ENCODE measurements at regions not wholly inside any gene's neighbourhood (a gene's known extent, or its start where the extent isn't known, plus 50 kb on each side); places are given as distances from the start of the nearest gene placed in this dataset.

DNA sequence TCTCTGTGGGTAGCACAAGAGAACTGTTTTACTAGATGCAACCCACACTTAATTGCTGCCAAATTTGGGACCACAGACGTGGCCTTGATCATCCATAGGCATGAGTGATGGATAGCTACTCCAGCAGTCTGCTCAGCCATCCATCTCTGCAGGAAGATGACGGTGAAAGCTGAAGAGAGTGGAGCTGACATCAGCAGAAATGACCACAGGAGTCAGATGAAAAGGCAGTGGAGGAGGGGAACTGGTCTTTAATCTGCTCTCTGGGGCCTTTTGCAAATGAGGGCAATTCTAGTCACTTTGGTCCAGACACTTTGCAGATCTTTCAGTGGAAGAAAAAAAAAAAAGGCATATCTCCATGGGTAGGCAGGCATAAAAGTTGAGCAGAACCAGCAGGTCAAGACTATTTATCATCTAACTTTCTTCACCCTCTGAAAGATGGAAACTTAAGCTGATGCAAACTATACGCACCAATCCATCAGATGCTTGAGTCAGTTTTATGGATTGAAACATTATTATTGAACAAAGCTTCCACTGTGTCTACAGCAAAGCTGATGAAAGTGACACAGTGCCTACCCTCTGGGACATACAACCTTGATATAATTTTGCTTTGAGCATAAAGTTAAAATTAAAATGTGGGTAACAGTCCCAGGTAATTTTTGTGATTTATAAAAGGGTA lies 281.6 kb upstream of the OBI1 start:
- H3K27ac Mint-ChIP-seq: no peak overlapping the region
- no peak for DNase-seq
- no peaks in the 10 kb centered on the region for H3K9me3 Mint-ChIP-seq
- H3K27me3 Mint-ChIP-seq: no peaks in the 10 kb centered on the region
- no peaks in the 10 kb centered on the region for H3K36me3 Mint-ChIP-seq (ENCODE audit: low read depth)
- no peaks in the 10 kb centered on the region for H3K4me1 Mint-ChIP-seq (ENCODE audit: low read depth)
- no peak overlapping the region for H3K4me3 Mint-ChIP-seq

DNA sequence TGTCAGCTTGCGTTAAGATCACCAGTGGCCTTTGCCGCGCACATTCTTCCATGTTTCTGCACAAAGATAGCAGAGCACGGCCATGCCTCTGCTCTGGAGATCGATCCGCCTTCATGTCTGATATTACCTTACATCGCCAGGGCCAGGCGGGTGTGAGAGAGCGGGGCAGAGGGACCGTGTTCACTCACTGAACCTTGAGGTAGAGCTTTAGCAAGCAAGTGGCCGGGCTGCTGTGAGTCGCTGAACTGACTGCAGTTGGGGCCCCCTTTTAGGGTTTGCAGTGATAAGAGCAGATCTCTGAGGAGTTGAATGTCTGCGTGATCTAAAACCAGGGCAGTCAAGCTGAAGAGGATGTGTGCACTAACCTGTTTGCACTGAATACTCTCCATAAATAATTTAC lies 275.4 kb upstream of the OBI1 start:
- Mint-ChIP-seq H3K27ac (no peak overlapping the region), H3K4me1 (ENCODE audit: low read depth) (no peaks in the 10 kb centered on the region), H3K4me3 (no peak overlapping the region), H3K36me3 (ENCODE audit: low read depth) (no peaks in the 10 kb centered on the region), H3K9me3 (no peaks in the 10 kb centered on the region), H3K27me3 (no peaks in the 10 kb centered on the region)
- no peak for DNase-seq

DNA sequence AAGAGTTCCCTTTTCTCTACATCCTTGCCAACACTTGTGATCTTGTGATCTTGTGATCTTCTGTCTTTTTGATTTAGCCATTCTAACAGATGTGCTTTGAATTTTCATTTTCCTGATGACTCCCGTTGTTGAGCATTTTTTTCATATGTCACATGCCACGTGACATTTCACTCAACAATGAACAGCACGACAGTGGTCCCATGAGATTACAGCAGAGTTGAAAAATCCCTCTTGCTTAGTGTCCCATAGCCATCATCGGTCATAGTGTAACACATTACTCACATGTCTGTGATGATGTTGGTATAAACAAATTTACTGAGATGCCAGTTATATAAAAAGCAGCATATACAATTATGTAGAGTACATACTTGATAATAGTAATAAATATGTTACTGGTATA lies 256.1 kb upstream of the OBI1 start:
- H3K9me3 Mint-ChIP-seq: no peaks in the 10 kb centered on the region

GRCh38 chr13:78913656-78914055 lies 254.7 kb upstream of the OBI1 start:
- H3K27me3 Mint-ChIP-seq: no peaks in the 10 kb centered on the region
- H3K27ac Mint-ChIP-seq: no peak overlapping the region
- H3K9me3 Mint-ChIP-seq: no peaks in the 10 kb centered on the region
- no peak for DNase-seq
- no peaks in the 10 kb centered on the region for H3K4me1 Mint-ChIP-seq (ENCODE audit: low read depth)
- H3K4me3 Mint-ChIP-seq: no peak overlapping the region
- H3K36me3 Mint-ChIP-seq (ENCODE audit: low read depth): no peaks in the 10 kb centered on the region

More for the DNA sequence above, 256.1 kb upstream of the OBI1 start:
- no peak for DNase-seq
- Mint-ChIP-seq H3K36me3 (ENCODE audit: low read depth) (no peaks in the 10 kb centered on the region), H3K27me3 (no peaks in the 10 kb centered on the region), H3K4me3 (no peak overlapping the region), H3K4me1 (ENCODE audit: low read depth) (no peaks in the 10 kb centered on the region), H3K27ac (no peak overlapping the region)

GRCh38 chr13:78910147-78910546 lies 251.2 kb upstream of the OBI1 start:
- no peak for DNase-seq
- H3K4me3 Mint-ChIP-seq: no peak overlapping the region
- H3K36me3 Mint-ChIP-seq (ENCODE audit: low read depth): no peaks in the 10 kb centered on the region
- no peaks in the 10 kb centered on the region for H3K4me1 Mint-ChIP-seq (ENCODE audit: low read depth)
- H3K27me3 Mint-ChIP-seq: no peaks in the 10 kb centered on the region
- H3K27ac Mint-ChIP-seq: no peak overlapping the region
- H3K9me3 Mint-ChIP-seq: no peaks in the 10 kb centered on the region

- H3K27me3 Mint-ChIP-seq: no peaks in the 10 kb centered on the region
- no peaks in the 10 kb centered on the region for H3K4me1 Mint-ChIP-seq (ENCODE audit: low read depth)
- H3K9me3 Mint-ChIP-seq: no peaks in the 10 kb centered on the region
- no peak overlapping the region for H3K27ac Mint-ChIP-seq
- no peak overlapping the region for H3K4me3 Mint-ChIP-seq
- DNase-seq: no peak
- H3K36me3 Mint-ChIP-seq (ENCODE audit: low read depth): no peaks in the 10 kb centered on the region
These were observed 250.3 kb upstream of the OBI1 start for GRCh38 chr13:78909276-78909675.

DNA sequence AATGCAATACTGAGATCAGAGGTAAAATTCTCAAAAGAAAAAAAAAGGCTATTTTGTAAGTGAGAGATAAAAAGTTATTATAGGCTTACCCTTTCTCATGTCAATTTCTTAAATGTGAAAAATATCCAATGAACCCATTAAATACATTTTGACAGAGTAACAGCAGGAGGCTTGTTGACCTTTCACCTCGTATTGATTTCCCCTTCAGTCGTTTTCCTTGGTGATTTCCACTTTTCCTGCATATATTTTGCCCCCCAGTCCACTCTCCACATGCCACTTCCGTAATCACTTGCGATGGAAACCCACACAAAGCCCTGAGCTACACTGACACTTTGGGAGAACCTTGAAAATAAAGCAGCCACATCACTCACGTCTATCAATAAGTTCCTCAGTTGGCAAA lies 248.1 kb upstream of the OBI1 start:
- Mint-ChIP-seq H3K9me3 (no peaks in the 10 kb centered on the region), H3K36me3 (ENCODE audit: low read depth) (no peaks in the 10 kb centered on the region), H3K27ac (no peak overlapping the region), H3K4me1 (ENCODE audit: low read depth) (no peaks in the 10 kb centered on the region), H3K4me3 (no peak overlapping the region), H3K27me3 (no peaks in the 10 kb centered on the region)
- no peak for DNase-seq

DNA sequence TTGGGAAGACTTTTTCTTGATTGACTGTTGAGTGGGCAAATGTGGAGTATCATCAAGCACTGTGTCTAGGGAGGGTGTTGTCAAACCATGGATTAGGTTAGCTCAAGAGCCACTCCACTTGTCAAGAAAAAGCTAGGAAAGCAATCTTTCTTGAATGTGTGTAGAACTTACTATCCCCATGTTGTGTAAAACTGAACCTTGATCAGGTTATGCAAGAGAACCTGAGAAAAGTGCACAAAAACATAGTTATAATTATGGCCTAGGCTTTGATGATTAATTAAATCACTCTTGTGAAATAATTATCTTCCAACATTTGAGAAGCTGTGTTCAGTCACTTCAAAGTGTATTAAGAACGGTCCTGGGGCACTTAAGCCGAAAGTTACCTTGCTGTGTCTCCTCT lies 238.2 kb upstream of the OBI1 start:
- Mint-ChIP-seq H3K9me3 (no peaks in the 10 kb centered on the region), H3K4me1 (ENCODE audit: low read depth) (no peaks in the 10 kb centered on the region), H3K36me3 (ENCODE audit: low read depth) (no peaks in the 10 kb centered on the region), H3K27ac (no peak overlapping the region), H3K27me3 (peaks cover 13% of the 10 kb centered on the region), H3K4me3 (no peak overlapping the region)
- no peak for DNase-seq

GRCh38 chr13:78884571-78884970 lies 225.6 kb upstream of the OBI1 start:
- Mint-ChIP-seq H3K4me3 (no peak overlapping the region), H3K4me1 (ENCODE audit: low read depth) (no peaks in the 10 kb centered on the region), H3K9me3 (no peaks in the 10 kb centered on the region), H3K36me3 (ENCODE audit: low read depth) (no peaks in the 10 kb centered on the region), H3K27ac (no peak overlapping the region), H3K27me3 (peaks cover 4% of the 10 kb centered on the region)
- DNase-seq: no peak

DNA sequence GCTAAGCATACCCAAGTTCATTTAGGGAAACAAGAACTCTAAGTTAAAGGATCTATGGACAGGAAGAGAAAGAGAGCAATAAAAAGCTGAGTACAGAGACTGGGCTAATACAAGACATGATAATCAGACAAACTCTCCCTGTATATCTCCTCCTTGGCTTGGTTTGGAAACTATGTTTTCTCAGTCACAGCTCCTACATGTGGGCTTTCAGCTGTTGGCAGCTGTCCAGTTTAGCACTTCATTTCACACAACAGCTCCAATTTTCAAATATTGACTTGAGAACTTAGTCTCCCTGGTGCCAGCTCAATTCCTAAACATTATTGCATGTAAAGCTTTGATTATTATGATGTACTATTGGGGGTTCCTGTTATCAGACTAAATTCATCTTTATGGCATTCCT lies 222.8 kb upstream of the OBI1 start:
- H3K36me3 Mint-ChIP-seq (ENCODE audit: low read depth): no peaks in the 10 kb centered on the region
- no peak overlapping the region for H3K27ac Mint-ChIP-seq
- H3K4me3 Mint-ChIP-seq: no peak overlapping the region
- H3K27me3 Mint-ChIP-seq: peaks cover 4% of the 10 kb centered on the region
- DNase-seq: no peak
- no peaks in the 10 kb centered on the region for H3K4me1 Mint-ChIP-seq (ENCODE audit: low read depth)
- H3K9me3 Mint-ChIP-seq: no peaks in the 10 kb centered on the region

DNA sequence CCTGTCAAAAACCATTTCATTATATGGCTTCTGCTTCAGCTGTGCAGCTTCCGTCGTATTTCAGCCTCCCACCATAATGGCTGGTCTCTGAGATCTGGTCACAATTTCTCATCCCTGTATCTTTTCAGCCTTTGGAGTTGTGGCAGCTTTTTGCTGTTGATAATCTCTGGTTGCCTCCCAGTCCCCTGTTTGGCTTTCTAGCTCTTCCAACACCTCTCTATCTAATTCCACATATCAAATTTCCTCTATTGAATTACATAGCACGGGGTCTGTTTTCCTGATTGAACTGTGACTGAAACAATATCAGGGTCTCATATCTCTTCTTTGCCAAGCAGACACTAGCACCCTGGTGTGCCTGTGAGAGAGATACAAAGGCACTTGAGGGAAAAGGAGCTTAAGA lies 222.1 kb upstream of the OBI1 start:
- Mint-ChIP-seq H3K4me1 (ENCODE audit: low read depth) (no peaks in the 10 kb centered on the region), H3K27me3 (peaks cover 4% of the 10 kb centered on the region), H3K4me3 (no peak overlapping the region), H3K9me3 (no peaks in the 10 kb centered on the region), H3K36me3 (ENCODE audit: low read depth) (no peaks in the 10 kb centered on the region), H3K27ac (no peak overlapping the region)
- no peak for DNase-seq

DNA sequence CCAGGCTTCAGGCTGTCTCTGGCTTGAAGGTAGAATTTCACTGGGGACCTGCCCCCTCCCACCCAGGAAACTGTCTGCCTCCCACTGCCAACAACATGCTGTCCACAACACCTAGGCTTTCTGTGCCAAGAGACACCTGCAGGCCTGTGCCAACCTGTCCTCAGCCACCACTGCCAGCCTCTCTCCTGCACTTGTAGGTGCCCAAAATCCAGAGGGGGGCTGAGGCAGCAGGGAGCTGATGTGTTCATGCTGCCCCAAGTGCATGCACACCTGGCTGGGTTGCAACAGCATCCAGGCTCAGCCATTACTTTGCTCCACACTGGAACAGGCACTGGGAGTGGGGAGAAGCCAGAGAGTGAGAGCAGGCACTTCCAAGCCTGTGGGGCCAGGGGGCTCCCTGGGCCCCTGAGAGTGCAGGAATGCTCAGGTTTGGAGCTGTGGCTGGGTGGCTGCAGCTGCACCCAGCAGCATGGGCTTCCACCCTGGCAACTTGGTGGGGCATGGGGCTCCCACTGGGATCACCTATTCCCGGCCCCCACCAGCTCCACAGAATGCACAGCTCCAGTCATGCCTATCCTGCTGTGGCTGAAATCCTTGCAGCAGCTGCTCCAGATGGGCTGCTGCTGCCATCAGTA lies 218.1 kb upstream of the OBI1 start:
- no peak for DNase-seq
- H3K4me1 Mint-ChIP-seq (ENCODE audit: low read depth): no peaks in the 10 kb centered on the region
- no peaks in the 10 kb centered on the region for H3K9me3 Mint-ChIP-seq
- H3K27me3 Mint-ChIP-seq: no peaks in the 10 kb centered on the region
- no peaks in the 10 kb centered on the region for H3K36me3 Mint-ChIP-seq (ENCODE audit: low read depth)
- H3K4me3 Mint-ChIP-seq: no peak overlapping the region
- no peak overlapping the region for H3K27ac Mint-ChIP-seq

- no peak overlapping the region for H3K27ac Mint-ChIP-seq
- no peaks in the 10 kb centered on the region for H3K36me3 Mint-ChIP-seq (ENCODE audit: low read depth)
- no peak overlapping the region for H3K4me3 Mint-ChIP-seq
- no peak for DNase-seq
- no peaks in the 10 kb centered on the region for H3K9me3 Mint-ChIP-seq
- no peaks in the 10 kb centered on the region for H3K27me3 Mint-ChIP-seq
- no peaks in the 10 kb centered on the region for H3K4me1 Mint-ChIP-seq (ENCODE audit: low read depth)
These were observed 217.0 kb upstream of the OBI1 start for GRCh38 chr13:78875792-78876580.

DNA sequence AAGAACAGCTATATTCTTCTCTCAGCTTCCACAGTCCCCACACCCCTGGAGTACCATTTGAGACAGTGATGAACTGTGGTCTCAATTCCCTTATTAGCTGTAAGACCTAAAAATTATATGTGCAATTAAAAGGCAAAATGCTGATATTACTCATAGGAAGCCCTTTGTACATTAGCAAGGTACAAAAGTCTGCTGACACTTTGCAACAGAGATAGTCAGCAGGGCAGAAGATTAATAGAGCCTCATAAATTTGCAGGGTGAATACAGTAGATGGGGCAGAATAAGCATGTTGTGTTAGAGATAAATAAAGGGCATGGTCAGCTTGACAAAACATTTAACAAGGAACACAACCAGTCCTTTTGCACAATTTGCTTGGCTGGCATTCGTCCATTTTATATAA lies 210.0 kb upstream of the OBI1 start:
- no peak for DNase-seq
- no peak overlapping the region for H3K4me3 Mint-ChIP-seq
- no peaks in the 10 kb centered on the region for H3K4me1 Mint-ChIP-seq (ENCODE audit: low read depth)
- no peaks in the 10 kb centered on the region for H3K9me3 Mint-ChIP-seq
- H3K36me3 Mint-ChIP-seq (ENCODE audit: low read depth): no peaks in the 10 kb centered on the region
- H3K27me3 Mint-ChIP-seq: no peaks in the 10 kb centered on the region
- H3K27ac Mint-ChIP-seq: no peak overlapping the region

DNA sequence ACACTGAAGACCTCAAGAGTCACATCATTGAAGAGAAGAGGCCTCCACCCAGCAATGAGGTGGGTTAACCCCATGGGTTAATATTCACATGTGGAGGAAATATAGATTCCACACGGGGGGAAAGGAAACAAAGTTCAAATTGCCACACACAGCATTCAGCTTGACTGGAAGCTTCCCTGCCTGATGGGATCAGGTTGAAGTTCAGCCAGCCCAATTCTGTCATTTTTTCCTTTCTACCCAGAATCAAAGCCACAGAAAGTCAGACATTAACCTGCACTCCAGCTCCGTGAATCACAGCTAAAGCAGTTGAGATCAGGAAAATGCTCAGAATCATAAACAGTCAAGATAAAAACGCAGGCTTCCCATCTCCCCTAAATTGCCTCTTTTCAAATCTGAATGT lies 208.7 kb upstream of the OBI1 start:
- H3K36me3 Mint-ChIP-seq (ENCODE audit: low read depth): no peaks in the 10 kb centered on the region
- no peak overlapping the region for H3K4me3 Mint-ChIP-seq

More for the DNA sequence above, 208.7 kb upstream of the OBI1 start:
- no peaks in the 10 kb centered on the region for H3K9me3 Mint-ChIP-seq
- DNase-seq: no peak
- no peaks in the 10 kb centered on the region for H3K27me3 Mint-ChIP-seq
- H3K4me1 Mint-ChIP-seq (ENCODE audit: low read depth): no peaks in the 10 kb centered on the region
- no peak overlapping the region for H3K27ac Mint-ChIP-seq

Data from activated T-cell treated with anti-CD3 and anti-CD28 coated beads, Interleukin-2, amount 50 U/mL, for 24 hours (primary cell).